Tibial nerve (tissue), 4 donors: ENCODE measurements at regions not wholly inside any gene's neighbourhood (a gene's known extent, or its start where the extent isn't known, plus 50 kb on each side); places are given as distances from the start of the nearest gene placed in this dataset.

Experiments used
- CTCF ChIP-seq, 5 experiments: fragments of 200-600 bp in 3 of 5; fragments of 450-650 bp in 2 of 5; sonication (generic) in 3 of 5; IDR thresholded peaks; one replicate each; pipeline ENCODE4 v1.5.1; 2016 to 2019; ENCODE audit warnings: antibody characterized with exemption in 5 of 5, mild to moderate bottlenecking in 3 of 5, moderate library complexity in 2 of 5
- EP300 ChIP-seq, 2 donors: sonication (generic); formaldehyde crosslinking; IDR thresholded peaks; one replicate each; pipeline ENCODE4 v1.6.1; 2017; ENCODE audit warnings: antibody characterized with exemption in 2 of 2, mild to moderate bottlenecking in 1 of 2
- POLR2A ChIP-seq, 2 donors: fragments of 450-650 bp; IDR thresholded peaks; one replicate each; pipeline ENCODE4 v1.6.1; 2017; ENCODE audit warnings: antibody characterized with exemption in 2 of 2, mild to moderate bottlenecking in 2 of 2, moderate library complexity in 2 of 2

- TF ChIP-seq CTCF (IDR thresholded peaks at IDR 0.05) (no peak), POLR2A (IDR thresholded peaks at IDR 0.05) (no peak), EP300 (IDR thresholded peaks at IDR 0.05) (no peak)
These were observed 66.5 kb upstream of the SIPA1L2 start for GRCh38 chr1:232696466-232696865.
